ENCODE measurements at regions not wholly inside any gene's neighbourhood (a gene's known extent, or its start where the extent isn't known, plus 50 kb on each side); places are given as distances from the start of the nearest gene placed in this dataset.

GRCh38 chr2:15861172-15861822 is 79.1 kb upstream of the MYCN start:
- no peak for DNase-seq (ENCODE audit: low read depth)

DNA sequence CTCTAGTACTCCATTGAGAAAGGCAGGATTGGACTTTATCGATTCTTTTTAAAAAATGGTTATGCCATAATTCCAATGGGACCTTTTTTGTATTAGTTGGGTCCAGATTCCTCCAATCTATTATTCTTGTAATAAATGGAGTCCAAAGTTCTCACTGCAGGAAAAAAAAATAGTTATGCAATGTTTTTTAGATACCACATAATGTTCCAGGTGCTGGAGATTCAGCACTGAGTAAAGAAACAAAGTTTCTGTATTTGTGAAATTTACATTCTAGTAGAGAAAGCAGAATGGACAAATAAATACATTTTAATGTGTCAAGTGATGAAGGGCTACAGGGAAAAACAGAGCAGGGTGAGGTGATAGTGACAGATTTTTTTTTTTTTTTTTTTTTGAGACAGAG is 78.5 kb upstream of the MYCN start:
- DNase-seq (ENCODE audit: low read depth): no peak

DNA sequence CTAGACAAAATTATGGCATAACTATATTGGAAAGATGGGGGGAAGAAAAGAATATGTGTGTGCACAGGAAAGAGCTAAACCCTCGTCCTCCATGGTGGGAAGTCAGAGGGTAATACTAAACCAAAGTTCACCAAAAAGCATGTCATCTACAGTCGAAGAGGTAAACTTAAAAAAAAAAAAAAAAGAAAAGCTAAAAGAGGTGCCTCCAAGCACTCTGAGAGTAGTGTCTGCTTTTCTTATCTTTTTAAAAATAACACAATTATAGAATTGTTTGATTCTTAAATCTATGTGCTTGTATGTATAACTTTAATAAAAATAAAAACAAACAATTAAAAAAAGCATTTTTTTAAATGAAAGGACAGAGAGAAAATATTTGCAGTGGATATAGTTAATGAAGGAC is 77.3 kb upstream of the MYCN start:
- DNase-seq (ENCODE audit: low read depth): no peak

DNA sequence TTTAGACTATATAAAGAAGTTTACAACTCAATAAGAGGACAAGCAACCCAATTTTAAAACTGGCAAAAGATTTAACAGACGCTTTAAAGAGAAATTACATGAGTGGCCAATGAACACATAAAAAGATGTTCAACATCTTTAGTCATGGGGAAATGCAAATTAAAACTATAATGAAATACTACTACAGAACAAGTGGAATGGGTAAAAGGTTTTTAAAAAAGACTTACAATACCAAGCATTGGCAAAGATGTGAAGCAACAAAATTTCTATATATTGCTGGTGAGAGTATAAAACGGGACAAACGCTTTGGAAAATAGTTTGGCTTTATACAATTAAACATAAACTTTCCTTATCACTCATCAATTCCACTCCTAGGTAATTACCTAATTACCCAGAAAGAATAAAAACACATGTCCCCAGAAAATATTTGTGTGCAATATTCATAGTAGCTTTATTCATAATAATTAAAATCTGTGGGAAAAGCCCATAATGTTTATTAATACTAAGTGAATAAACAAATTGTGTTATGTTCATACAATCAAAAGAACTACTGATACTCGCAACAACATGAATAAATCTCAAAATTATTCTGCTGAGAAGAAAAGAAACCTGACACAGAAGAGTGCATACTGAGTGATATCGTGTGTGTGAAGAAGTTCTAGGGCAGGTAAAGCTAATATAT is 76.7 kb upstream of the MYCN start:
- DNase-seq (ENCODE audit: low read depth): no peak

- no peak for DNase-seq (ENCODE audit: low read depth)
These were observed 76.1 kb upstream of the MYCN start for GRCh38 chr2:15864176-15864769.

GRCh38 chr2:15865923-15866322 is 74.4 kb upstream of the MYCN start:
- DNase-seq (ENCODE audit: low read depth): no peak

DNA sequence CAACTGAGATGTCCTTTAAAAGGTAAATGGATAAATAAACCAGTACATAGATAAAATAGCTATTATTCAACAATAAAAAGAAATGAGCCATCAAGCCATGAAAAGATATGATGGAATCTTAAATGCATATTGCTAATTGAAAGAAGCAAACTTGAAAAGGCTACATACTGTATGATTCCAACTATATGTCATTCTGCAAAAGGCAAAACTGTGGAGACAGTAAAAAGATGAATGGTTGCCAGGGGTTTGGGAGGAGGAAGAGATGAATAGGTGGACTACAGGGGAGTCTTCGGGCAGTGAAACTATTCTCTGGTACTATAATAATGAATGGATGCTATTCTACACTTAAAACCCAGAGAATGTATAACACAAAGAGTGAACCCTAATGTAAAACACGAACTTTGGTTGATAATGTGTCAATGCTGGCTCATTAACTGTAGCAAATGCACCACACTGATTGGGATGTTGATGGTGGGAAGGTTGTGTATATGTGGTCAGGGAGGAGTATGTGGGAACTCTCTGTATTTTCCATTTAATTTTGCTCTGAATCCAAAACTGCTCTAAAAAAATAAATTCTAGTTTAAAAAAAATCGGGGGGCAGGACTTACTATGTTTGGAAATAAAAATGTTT is 73.7 kb upstream of the MYCN start:
- no peak for DNase-seq (ENCODE audit: low read depth)

DNA sequence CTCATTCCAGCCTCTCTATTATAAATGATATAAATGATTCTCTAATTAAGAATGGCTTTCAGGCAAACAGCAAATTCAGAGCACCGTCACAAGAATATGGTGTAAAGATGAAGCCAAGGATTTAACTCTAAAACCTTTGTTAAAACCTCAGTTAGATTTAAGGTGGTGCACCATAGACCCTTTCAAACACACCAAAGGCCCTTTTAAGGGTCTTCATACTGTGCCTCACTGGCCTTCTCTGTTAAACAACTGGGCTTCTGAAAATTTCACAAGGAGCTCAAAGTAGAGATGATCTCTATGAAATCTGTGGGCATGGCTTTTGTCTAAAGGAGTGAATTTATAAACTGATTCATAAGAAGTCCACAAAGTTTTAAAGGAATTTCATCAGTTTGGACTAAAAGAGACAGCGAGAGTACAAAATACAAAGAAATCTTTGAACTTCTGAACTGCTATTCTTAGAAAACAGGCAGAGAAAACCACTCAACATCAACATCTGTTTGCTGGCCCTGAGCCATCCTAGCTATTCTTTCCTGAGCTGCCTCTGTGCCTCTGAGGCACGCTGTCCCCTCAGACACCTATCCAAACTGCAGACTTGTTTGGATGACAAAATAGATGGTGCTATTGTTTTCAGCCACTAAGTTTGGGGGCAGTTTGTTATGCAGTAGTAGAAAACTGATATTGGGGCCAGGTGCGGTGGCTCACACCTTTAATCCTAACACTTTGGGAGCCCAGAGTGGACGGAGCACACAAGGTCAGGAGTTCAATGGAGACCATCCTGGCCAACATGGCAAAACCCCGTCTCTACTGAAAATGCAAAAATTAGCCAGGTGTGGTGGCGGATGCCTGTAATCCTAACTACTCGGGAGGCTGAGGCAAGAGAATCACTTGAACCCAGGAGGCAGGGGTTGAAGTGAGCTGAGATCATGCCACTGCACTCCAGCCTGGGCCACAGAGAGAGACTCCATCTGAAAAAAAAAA is 72.9 kb upstream of the MYCN start:
- DNase-seq (ENCODE audit: low read depth): no peak

DNA sequence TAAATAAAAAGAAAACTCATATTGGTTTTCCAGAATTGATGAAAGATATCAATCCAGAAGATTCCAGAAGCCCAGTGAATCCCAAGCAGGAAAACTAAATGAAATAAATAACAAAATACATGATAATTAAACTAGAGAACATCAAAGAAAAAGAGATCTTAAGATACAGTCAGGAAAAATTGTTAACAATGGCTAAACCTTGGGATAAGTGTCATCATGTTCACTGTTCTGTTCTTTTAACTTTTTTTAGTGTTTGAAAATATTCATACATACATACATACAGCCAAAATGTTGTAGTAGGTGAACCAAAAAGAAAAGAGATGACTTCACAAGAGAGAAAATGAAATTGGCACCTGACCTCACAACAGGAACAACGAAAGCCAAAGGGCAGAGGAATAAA is 72.2 kb upstream of the MYCN start:
- no peak for DNase-seq (ENCODE audit: low read depth)

- no peak for DNase-seq (ENCODE audit: low read depth)
These were observed 71.6 kb upstream of the MYCN start for GRCh38 chr2:15868704-15869103.

DNA sequence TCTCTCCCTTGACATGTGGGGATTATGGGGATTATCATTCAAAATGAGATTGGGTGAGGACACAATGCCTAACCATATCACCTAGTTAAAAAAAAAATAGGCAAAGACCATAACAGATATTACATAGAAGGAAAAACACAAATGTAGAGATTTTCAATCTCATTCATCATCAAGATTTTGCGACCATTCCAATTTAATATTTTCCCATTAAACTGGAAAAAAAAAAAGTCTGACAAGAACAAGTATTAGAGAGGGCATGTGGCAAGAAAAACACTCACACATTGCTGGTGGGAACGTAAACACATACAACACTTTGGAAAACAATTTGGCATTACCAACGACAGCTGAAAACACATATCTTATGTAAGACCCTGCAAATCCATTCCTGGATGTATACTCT is 71.0 kb upstream of the MYCN start:
- DNase-seq (ENCODE audit: low read depth): no peak

GRCh38 chr2:15869871-15870270 is 70.5 kb upstream of the MYCN start:
- no peak for DNase-seq (ENCODE audit: low read depth)

GRCh38 chr2:15870565-15870964 is 69.8 kb upstream of the MYCN start:
- no peak for DNase-seq (ENCODE audit: low read depth)

- DNase-seq (ENCODE audit: low read depth): no peak
These were observed 69.0 kb upstream of the MYCN start for GRCh38 chr2:15871239-15871783.

- DNase-seq (ENCODE audit: low read depth): no peak
These were observed 67.5 kb upstream of the MYCN start for GRCh38 chr2:15872854-15873253.

GRCh38 chr2:15874321-15874720 is 66.0 kb upstream of the MYCN start:
- DNase-seq (ENCODE audit: low read depth): no peak

GRCh38 chr2:15874854-15875804 is 65.2 kb upstream of the MYCN start:
- no peak for DNase-seq (ENCODE audit: low read depth)

DNA sequence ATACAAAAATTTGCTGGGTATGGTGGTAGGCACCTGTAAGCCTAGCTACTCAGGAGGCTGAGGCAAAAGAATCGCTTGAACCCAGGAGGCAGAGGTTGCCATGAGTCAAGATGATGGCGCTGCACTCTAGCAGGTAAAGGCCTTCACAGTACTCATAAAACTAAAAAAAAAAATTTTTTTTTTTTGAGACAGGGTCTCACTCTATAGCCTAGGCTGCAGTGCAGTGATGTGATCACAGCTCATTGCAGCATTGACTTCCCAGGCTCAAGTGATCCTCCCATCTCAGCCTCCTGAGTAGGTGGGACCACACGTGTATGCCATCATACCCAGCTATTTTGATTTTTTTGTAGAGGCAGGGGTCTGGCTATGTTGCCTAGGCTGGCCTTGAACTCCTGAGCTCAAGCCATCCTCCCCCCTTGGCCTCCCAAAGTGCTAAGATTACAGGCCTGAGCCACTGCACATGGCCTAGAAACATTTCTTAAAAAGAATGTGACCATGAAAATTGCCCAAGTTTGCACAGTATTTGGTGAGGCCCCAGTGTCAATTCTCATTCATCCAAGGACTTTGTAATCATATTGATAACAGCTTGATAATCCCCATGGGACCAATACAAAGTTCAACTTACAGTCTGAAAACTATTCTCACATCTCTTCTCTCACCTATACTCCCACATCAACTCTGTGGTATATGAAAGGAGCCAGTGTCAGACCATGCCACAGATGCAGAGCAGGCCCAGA is 64.2 kb upstream of the MYCN start:
- DNase-seq (ENCODE audit: low read depth): no peak

Data from HT1080 (cell line).